ENCODE measurements at regions not wholly inside any gene's neighbourhood (a gene's known extent, or its start where the extent isn't known, plus 50 kb on each side); places are given as distances from the start of the nearest gene placed in this dataset.

DNA sequence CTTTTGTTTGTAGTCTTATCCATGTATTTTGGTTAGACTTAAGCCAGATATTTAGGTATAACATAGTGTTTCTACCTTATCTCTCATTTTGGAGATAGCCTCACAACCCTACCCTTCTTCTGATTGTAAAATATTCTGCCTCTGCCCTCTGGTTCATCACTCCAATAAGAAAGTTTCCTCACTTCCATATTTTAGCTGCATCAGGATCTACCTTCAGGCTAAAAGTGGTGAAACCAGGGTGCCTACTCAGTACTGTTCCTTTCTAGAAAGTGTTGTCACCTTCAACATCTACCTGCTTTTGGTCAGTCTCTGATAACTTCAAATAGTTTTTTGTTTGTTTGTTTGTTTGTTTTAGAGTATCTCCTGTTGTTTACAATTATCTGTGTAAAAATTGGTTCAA, 294.6 kb downstream of the ANXA1 start:
- no peaks in the 10 kb centered on the region for H3K9me3 ChIP-seq (replicated peaks; ENCODE audit: control insufficient read depth, insufficient read depth, low read length)
- H3K27me3 ChIP-seq (ENCODE audit: control insufficient read depth in 2 of 2, insufficient read depth in 2 of 2, low read length in 2 of 2): no peaks in the 10 kb centered on the region
- H3K27ac ChIP-seq (ENCODE audit: insufficient read depth, low read depth, low read length): no peak overlapping the region
- no TSS peak for BruUV-seq (replicated peaks)
- no peak for FAIRE-seq
- no peaks in the 10 kb centered on the region for H4K20me1 ChIP-seq (replicated peaks; ENCODE audit: control insufficient read depth, extremely low read depth, insufficient read depth, low read length)
- CTCF ChIA-PET: no interaction called here
- dilution Hi-C loops (cut with MboI; ENCODE audit: extremely low pct_ligation_motif_present, low sequenced_read_pairs): no loop called here
- no peak overlapping the region for H3K4me2 ChIP-seq (ENCODE audit: insufficient read depth, low read length)
- no peak overlapping the region for H3K9ac ChIP-seq (replicated peaks; ENCODE audit: extremely low read depth, insufficient read depth, low read length)
- no peak overlapping the region for H3K4me3 ChIP-seq (replicated peaks in 1 of 3; ENCODE audit: insufficient read depth in 1 of 3, low read depth in 1 of 3, low read length in 3 of 3)
- no peak for DNase-seq (ENCODE audit: low read depth, low spot score)
- H3K36me3 ChIP-seq (ENCODE audit: control insufficient read depth in 2 of 2, extremely low read depth in 1 of 2, insufficient read depth in 2 of 2, low read length in 2 of 2): no peaks in the 10 kb centered on the region
- H3K79me2 ChIP-seq (ENCODE audit: control insufficient read depth, insufficient read depth, low read length): no peaks in the 10 kb centered on the region
- no peak overlapping the region for H2AFZ ChIP-seq (ENCODE audit: low read depth, low read length)
- H3K9me1 ChIP-seq (replicated peaks; ENCODE audit: control insufficient read depth, extremely low read depth, insufficient read depth, low read length): no peaks in the 10 kb centered on the region
- POLR2A ChIA-PET: no interaction called here
- TF ChIP-seq JUN (IDR thresholded peaks at IDR 0.05; ENCODE audit: borderline replicate concordance, insufficient read depth, insufficient read length, low read depth): no peak
- TF ChIP-seq FOS (IDR thresholded peaks at IDR 0.05; ENCODE audit: borderline replicate concordance, insufficient read depth, low read length): no peak
- TF ChIP-seq POLR2A (IDR thresholded peaks at IDR 0.05; ENCODE audit: low read depth, low read length): no peak
- no peak for TF ChIP-seq POLR2AphosphoS5 (IDR thresholded peaks at IDR 0.05; ENCODE audit: insufficient read depth, low read depth, low read length)
- TF ChIP-seq, protein P1, sequence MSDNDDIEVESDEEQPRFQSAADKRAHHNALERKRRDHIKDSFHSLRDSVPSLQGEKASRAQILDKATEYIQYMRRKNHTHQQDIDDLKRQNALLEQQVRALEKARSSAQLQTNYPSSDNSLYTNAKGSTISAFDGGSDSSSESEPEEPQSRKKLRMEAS (IDR thresholded peaks at IDR 0.05; ENCODE audit: insufficient read depth, insufficient read length): no peak
- TF ChIP-seq, protein P2, sequence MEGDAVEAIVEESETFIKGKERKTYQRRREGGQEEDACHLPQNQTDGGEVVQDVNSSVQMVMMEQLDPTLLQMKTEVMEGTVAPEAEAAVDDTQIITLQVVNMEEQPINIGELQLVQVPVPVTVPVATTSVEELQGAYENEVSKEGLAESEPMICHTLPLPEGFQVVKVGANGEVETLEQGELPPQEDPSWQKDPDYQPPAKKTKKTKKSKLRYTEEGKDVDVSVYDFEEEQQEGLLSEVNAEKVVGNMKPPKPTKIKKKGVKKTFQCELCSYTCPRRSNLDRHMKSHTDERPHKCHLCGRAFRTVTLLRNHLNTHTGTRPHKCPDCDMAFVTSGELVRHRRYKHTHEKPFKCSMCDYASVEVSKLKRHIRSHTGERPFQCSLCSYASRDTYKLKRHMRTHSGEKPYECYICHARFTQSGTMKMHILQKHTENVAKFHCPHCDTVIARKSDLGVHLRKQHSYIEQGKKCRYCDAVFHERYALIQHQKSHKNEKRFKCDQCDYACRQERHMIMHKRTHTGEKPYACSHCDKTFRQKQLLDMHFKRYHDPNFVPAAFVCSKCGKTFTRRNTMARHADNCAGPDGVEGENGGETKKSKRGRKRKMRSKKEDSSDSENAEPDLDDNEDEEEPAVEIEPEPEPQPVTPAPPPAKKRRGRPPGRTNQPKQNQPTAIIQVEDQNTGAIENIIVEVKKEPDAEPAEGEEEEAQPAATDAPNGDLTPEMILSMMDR (IDR thresholded peaks at IDR 0.05; ENCODE audit: extremely low read depth in 1 of 2, insufficient read depth in 1 of 2, low read depth in 1 of 2, low read length in 2 of 2): no peak
- TF ChIP-seq EZH2 (IDR thresholded peaks at IDR 0.05; ENCODE audit: borderline replicate concordance, low read depth, low read length, severe bottlenecking): no peak
- TF ChIP-seq MYC (IDR thresholded peaks at IDR 0.05; ENCODE audit: low read depth, low read length): no peak
- intact Hi-C loops (cut with micrococcal nuclease): no loop called here
- no peaks in the 10 kb centered on the region for H3K4me1 ChIP-seq (ENCODE audit: control insufficient read depth, extremely low read depth, insufficient read depth, low read length)

All from endothelial cell of umbilical vein (primary cell).